ENCODE measurements at regions not wholly inside any gene's neighbourhood (a gene's known extent, or its start where the extent isn't known, plus 50 kb on each side); places are given as distances from the start of the nearest gene placed in this dataset.
"Not testable (repeated sequence)": the region's sequence is repeated elsewhere in the genome, so short reads cannot be mapped to it uniquely, and the experiment has no call there.

DNA sequence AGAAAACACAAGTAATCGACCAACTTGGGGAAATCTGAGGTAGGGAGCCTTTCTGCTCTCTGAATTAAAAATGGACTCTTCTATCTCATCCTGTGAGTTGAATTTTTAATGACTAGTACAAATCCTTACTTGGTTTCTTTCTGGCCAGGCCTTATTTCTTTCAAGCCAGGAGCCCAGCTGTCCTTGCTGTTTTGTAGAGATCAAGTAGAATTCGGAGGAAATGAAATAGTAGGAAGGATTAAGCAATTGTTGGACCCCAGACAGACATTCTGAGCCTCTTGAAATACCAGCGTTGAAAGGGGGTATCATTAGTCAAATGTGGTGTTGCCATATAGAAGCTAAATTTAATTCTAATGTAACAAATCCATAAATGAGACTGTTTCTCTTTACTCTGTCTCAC is 53.7 kb upstream of the SMIM15 start:
- H3K27me3 ChIP-seq (ENCODE audit: control insufficient read depth in 2 of 2, insufficient read depth in 2 of 2, low read length in 2 of 2) = no peaks in the 10 kb centered on the region
- H3K9me3 ChIP-seq (ENCODE audit: control insufficient read depth in 2 of 2, low read length in 2 of 2) = no peaks in the 10 kb centered on the region
- H3K9ac ChIP-seq (ENCODE audit: low read depth in 1 of 2, low read length in 2 of 2) = no peak overlapping the region
- H3K4me3 ChIP-seq (ENCODE audit: low read length in 2 of 2) = no peak overlapping the region
- no peak overlapping the region for H3K27ac ChIP-seq (ENCODE audit: low read depth in 2 of 2, low read length in 2 of 2)
- H3K36me3 ChIP-seq (ENCODE audit: control insufficient read depth in 2 of 2, insufficient read depth in 2 of 2, low read length in 2 of 2) = no peaks in the 10 kb centered on the region
- H3K4me1 ChIP-seq (ENCODE audit: control insufficient read depth in 2 of 2, insufficient read depth in 2 of 2, low read length in 2 of 2) = no peaks in the 10 kb centered on the region

DNA sequence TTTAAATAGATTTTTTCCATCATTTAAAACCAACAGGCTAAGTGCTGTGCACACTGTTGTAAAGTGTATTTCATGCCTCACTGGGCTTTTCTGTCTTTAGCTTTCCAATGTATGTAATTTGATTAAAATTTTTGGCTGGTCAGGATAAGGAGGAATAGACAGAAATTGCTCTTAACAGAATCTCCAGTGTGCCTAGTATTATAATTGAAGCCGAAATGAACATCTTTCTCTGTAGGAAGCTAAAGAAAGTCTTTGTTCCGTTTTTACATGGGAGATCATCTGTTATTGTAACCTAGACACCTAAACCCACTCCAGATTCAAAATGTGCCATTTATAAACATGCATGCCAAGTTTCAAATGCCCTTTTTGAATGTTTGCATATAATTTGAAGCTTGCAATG is 54.5 kb upstream of the SMIM15 start:
- no peak overlapping the region for H3K27ac ChIP-seq (ENCODE audit: low read depth in 2 of 2, low read length in 2 of 2)
- no peak overlapping the region for H3K4me3 ChIP-seq (ENCODE audit: low read length in 2 of 2)
- H3K9ac ChIP-seq (ENCODE audit: low read depth in 1 of 2, low read length in 2 of 2) = no peak overlapping the region
- H3K9me3 ChIP-seq (ENCODE audit: control insufficient read depth in 2 of 2, low read length in 2 of 2) = no peaks in the 10 kb centered on the region
- no peaks in the 10 kb centered on the region for H3K4me1 ChIP-seq (ENCODE audit: control insufficient read depth in 2 of 2, insufficient read depth in 2 of 2, low read length in 2 of 2)
- no peaks in the 10 kb centered on the region for H3K27me3 ChIP-seq (ENCODE audit: control insufficient read depth in 2 of 2, insufficient read depth in 2 of 2, low read length in 2 of 2)
- no peaks in the 10 kb centered on the region for H3K36me3 ChIP-seq (ENCODE audit: control insufficient read depth in 2 of 2, insufficient read depth in 2 of 2, low read length in 2 of 2)

DNA sequence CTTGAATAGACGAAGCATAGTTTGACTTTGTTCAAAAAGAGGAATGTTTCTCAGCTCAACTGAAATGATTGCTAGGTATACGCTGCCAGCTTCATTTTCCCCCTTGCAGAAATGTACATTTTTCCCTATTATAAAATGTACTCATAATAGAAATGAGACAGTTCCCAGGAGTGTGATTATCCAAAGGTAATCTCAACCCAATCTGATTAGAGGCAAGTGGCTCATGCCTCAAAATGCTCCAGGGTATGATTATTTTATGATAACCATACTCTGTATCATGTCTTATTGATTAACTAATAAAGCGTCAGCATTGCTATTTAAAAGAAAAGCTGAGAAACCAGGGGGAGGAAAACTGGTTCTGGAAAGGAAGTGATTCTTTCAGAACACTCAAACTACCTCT is 54.9 kb upstream of the SMIM15 start:
- Histone ChIP-seq H3K9me3 (ENCODE audit: control insufficient read depth in 2 of 2, low read length in 2 of 2) (no peaks in the 10 kb centered on the region), H3K27ac (ENCODE audit: low read depth in 2 of 2, low read length in 2 of 2) (no peak overlapping the region), H3K4me1 (ENCODE audit: control insufficient read depth in 2 of 2, insufficient read depth in 2 of 2, low read length in 2 of 2) (no peaks in the 10 kb centered on the region), H3K36me3 (ENCODE audit: control insufficient read depth in 2 of 2, insufficient read depth in 2 of 2, low read length in 2 of 2) (no peaks in the 10 kb centered on the region), H3K9ac (ENCODE audit: low read depth in 1 of 2, low read length in 2 of 2) (no peak overlapping the region), H3K27me3 (ENCODE audit: control insufficient read depth in 2 of 2, insufficient read depth in 2 of 2, low read length in 2 of 2) (no peaks in the 10 kb centered on the region), H3K4me3 (ENCODE audit: low read length in 2 of 2) (no peak overlapping the region)

DNA sequence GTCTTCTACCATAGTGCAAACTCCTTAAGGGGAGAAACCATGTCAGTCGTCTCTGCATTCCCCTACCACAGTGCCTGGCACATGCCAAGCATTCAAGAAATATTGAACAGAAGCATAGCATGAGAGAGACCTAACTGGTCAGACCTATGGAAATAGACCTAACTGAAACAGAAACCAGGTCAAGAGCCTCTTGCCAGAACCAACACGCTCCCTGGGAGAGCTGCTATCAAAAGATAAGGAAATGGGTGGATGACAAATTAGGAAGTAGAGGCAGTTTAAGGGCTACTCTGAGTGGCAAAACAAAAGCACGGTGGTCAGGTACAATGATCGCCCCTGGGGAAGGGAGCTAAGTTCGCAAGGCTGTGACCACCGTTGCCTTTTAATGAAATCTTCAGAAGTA is 66.0 kb upstream of the SMIM15 start:
- no peaks in the 10 kb centered on the region for H3K27me3 ChIP-seq (ENCODE audit: control insufficient read depth in 2 of 2, insufficient read depth in 2 of 2, low read length in 2 of 2)
- no peak overlapping the region for H3K4me3 ChIP-seq (ENCODE audit: low read length in 2 of 2)
- no peak overlapping the region for H3K27ac ChIP-seq (ENCODE audit: low read depth in 2 of 2, low read length in 2 of 2)
- no peaks in the 10 kb centered on the region for H3K36me3 ChIP-seq (ENCODE audit: control insufficient read depth in 2 of 2, insufficient read depth in 2 of 2, low read length in 2 of 2)
- no peaks in the 10 kb centered on the region for H3K9me3 ChIP-seq (ENCODE audit: control insufficient read depth in 2 of 2, low read length in 2 of 2)
- H3K4me1 ChIP-seq (ENCODE audit: control insufficient read depth in 2 of 2, insufficient read depth in 2 of 2, low read length in 2 of 2) = no peaks in the 10 kb centered on the region
- no peak overlapping the region for H3K9ac ChIP-seq (ENCODE audit: low read depth in 1 of 2, low read length in 2 of 2)

GRCh38 chr5:61228691-61229280 is 66.5 kb upstream of the SMIM15 start:
- no peaks in the 10 kb centered on the region for H3K4me1 ChIP-seq (ENCODE audit: control insufficient read depth in 2 of 2, insufficient read depth in 2 of 2, low read length in 2 of 2)
- H3K27ac ChIP-seq (ENCODE audit: low read depth in 2 of 2, low read length in 2 of 2) = no peak overlapping the region
- no peak overlapping the region for H3K4me3 ChIP-seq (ENCODE audit: low read length in 2 of 2)
- no peak overlapping the region for H3K9ac ChIP-seq (ENCODE audit: low read depth in 1 of 2, low read length in 2 of 2)
- no peaks in the 10 kb centered on the region for H3K9me3 ChIP-seq (ENCODE audit: control insufficient read depth in 2 of 2, low read length in 2 of 2)
- no peaks in the 10 kb centered on the region for H3K36me3 ChIP-seq (ENCODE audit: control insufficient read depth in 2 of 2, insufficient read depth in 2 of 2, low read length in 2 of 2)
- H3K27me3 ChIP-seq (ENCODE audit: control insufficient read depth in 2 of 2, insufficient read depth in 2 of 2, low read length in 2 of 2) = no peaks in the 10 kb centered on the region

DNA sequence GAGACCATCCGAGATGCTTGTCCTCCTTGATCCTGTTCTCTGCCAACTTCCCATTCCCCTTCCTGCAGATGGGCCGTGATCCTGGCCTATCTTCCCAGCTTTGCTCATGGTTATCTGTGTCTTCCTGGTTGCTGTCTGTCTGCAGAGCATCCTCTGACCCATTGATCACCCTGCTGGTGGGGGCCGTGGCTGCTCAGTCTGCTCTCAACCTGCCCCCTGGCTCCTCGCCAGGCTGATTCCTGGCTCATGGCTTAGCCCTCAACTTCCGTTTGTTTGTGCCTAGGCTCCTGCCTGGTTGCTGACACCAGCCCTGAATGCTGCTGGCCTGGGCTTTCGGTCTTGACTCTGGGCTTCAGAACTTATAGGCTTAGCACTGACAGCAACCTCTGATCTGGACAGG is 67.1 kb upstream of the SMIM15 start:
- Histone ChIP-seq H3K36me3 (ENCODE audit: control insufficient read depth in 2 of 2, insufficient read depth in 2 of 2, low read length in 2 of 2) (no peaks in the 10 kb centered on the region), H3K9me3 (ENCODE audit: control insufficient read depth in 2 of 2, low read length in 2 of 2) (no peaks in the 10 kb centered on the region), H3K27me3 (ENCODE audit: control insufficient read depth in 2 of 2, insufficient read depth in 2 of 2, low read length in 2 of 2) (no peaks in the 10 kb centered on the region), H3K4me1 (ENCODE audit: control insufficient read depth in 2 of 2, insufficient read depth in 2 of 2, low read length in 2 of 2) (no peaks in the 10 kb centered on the region), H3K9ac (ENCODE audit: low read depth in 1 of 2, low read length in 2 of 2) (no peak overlapping the region), H3K27ac (ENCODE audit: low read depth in 2 of 2, low read length in 2 of 2) (no peak overlapping the region), H3K4me3 (ENCODE audit: low read length in 2 of 2) (no peak overlapping the region)

DNA sequence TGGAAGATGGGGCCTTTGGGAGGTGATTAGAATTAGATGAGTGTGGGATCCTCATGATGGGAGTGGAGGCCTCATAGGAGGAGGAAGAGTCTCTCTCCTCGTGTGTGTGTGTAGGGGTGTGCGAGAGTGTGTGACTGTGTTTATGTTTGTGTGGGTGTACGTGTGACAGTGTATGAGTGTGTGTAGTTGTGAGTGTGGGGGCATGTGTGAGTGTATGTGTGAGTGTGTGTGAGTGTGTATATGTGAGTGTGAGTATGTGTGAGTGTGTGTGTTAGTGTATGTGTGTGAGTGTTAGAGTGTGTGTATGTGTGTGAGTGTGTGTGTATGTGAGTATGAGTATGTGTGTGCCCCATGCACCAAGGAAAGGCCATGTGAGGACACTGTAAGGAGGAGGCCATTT is 68.2 kb upstream of the SMIM15 start:
- Histone ChIP-seq H3K9me3 (ENCODE audit: control insufficient read depth in 2 of 2, low read length in 2 of 2) (no peaks in the 10 kb centered on the region), H3K9ac (ENCODE audit: low read depth in 1 of 2, low read length in 2 of 2) (no peak overlapping the region), H3K4me1 (ENCODE audit: control insufficient read depth in 2 of 2, insufficient read depth in 2 of 2, low read length in 2 of 2) (no peaks in the 10 kb centered on the region), H3K36me3 (ENCODE audit: control insufficient read depth in 2 of 2, insufficient read depth in 2 of 2, low read length in 2 of 2) (no peaks in the 10 kb centered on the region), H3K27ac (ENCODE audit: low read depth in 2 of 2, low read length in 2 of 2) (no peak overlapping the region), H3K27me3 (ENCODE audit: control insufficient read depth in 2 of 2, insufficient read depth in 2 of 2, low read length in 2 of 2) (no peaks in the 10 kb centered on the region), H3K4me3 (ENCODE audit: low read length in 2 of 2) (no peak overlapping the region)

DNA sequence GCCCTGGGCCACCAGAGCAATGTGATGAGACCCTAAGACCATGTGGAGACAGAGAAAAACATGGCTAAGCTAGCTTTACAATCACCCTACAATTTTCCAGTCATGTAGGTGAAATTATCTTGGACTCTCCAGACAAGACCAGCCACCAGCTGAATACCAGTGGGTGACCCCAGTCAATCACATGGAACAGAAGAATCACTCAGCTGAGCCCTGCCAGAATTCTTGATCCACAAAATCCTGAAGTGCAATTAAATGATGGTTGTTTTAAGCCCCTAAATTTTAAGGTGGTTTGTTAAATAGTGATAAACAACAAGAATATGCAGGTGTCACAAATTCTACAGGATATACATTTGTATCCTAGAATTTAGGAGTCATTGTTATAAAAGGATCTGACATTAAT is 69.5 kb upstream of the SMIM15 start:
- no peak overlapping the region for H3K9ac ChIP-seq (ENCODE audit: low read depth in 1 of 2, low read length in 2 of 2)
- no peak overlapping the region for H3K27ac ChIP-seq (ENCODE audit: low read depth in 2 of 2, low read length in 2 of 2)
- no peaks in the 10 kb centered on the region for H3K4me1 ChIP-seq (ENCODE audit: control insufficient read depth in 2 of 2, insufficient read depth in 2 of 2, low read length in 2 of 2)
- H3K9me3 ChIP-seq (ENCODE audit: control insufficient read depth in 2 of 2, low read length in 2 of 2) = no peaks in the 10 kb centered on the region
- no peak overlapping the region for H3K4me3 ChIP-seq (ENCODE audit: low read length in 2 of 2)
- H3K27me3 ChIP-seq (ENCODE audit: control insufficient read depth in 2 of 2, insufficient read depth in 2 of 2, low read length in 2 of 2) = no peaks in the 10 kb centered on the region
- H3K36me3 ChIP-seq (ENCODE audit: control insufficient read depth in 2 of 2, insufficient read depth in 2 of 2, low read length in 2 of 2) = no peaks in the 10 kb centered on the region

DNA sequence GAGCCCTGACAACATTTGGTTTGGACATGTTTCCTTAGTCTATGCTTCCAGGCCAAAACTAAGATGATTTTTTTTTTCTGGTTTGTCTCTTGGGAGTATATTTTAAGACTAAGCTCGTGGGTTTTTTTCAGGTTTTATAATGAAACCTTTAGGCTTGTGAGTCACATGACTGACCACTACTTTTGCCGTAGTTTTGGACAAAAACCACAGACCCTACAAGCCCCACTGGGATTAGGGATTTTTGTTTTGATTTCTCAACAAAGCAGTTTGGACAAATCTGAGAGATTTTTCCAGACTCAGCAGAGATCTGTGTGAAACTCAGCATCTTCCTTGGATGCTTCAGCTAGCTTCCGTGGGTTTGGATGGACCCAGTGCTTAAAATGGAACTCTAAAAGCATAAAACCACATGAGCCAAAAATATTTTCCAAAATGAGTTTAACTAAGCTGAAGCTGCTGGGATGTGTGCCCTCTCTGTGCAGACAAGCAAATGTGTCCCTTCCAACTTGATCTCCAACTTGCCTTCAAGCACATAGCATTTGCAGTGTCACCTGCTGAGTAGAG is 70.3 kb upstream of the SMIM15 start:
- H3K4me3 ChIP-seq (ENCODE audit: low read length in 2 of 2) = no peak overlapping the region
- no peaks in the 10 kb centered on the region for H3K27me3 ChIP-seq (ENCODE audit: control insufficient read depth in 2 of 2, insufficient read depth in 2 of 2, low read length in 2 of 2)
- H3K9ac ChIP-seq (ENCODE audit: low read depth in 1 of 2, low read length in 2 of 2) = no peak overlapping the region
- no peaks in the 10 kb centered on the region for H3K9me3 ChIP-seq (ENCODE audit: control insufficient read depth in 2 of 2, low read length in 2 of 2)
- H3K27ac ChIP-seq (ENCODE audit: low read depth in 2 of 2, low read length in 2 of 2) = no peak overlapping the region
- H3K4me1 ChIP-seq (ENCODE audit: control insufficient read depth in 2 of 2, insufficient read depth in 2 of 2, low read length in 2 of 2) = no peaks in the 10 kb centered on the region
- H3K36me3 ChIP-seq (ENCODE audit: control insufficient read depth in 2 of 2, insufficient read depth in 2 of 2, low read length in 2 of 2) = no peaks in the 10 kb centered on the region

DNA sequence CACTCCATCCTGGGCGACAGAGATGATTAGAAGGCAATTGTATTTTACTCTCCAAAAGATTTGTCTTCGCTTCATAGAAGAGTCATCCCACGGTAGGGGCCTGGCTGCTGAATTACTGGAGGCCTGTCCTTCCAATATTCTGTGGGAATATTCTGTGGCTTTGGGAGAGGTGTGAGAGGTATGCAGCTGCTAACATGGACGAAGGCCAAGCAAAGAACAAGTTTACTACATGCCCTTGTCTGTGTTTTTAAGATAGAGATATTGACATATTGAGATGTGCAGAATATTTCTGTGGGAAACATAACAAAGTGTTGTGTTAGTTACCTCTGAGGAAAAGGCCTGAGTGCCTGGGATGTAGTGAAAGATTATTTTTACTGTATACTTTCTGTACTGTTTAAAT is 71.8 kb upstream of the SMIM15 start:
- H3K27ac ChIP-seq (ENCODE audit: low read depth in 2 of 2, low read length in 2 of 2) = no peak overlapping the region
- H3K36me3 ChIP-seq (ENCODE audit: control insufficient read depth in 2 of 2, insufficient read depth in 2 of 2, low read length in 2 of 2) = no peaks in the 10 kb centered on the region
- H3K4me1 ChIP-seq (ENCODE audit: control insufficient read depth in 2 of 2, insufficient read depth in 2 of 2, low read length in 2 of 2) = no peaks in the 10 kb centered on the region
- no peak overlapping the region for H3K4me3 ChIP-seq (ENCODE audit: low read length in 2 of 2)
- no peaks in the 10 kb centered on the region for H3K27me3 ChIP-seq (ENCODE audit: control insufficient read depth in 2 of 2, insufficient read depth in 2 of 2, low read length in 2 of 2)
- H3K9ac ChIP-seq (ENCODE audit: low read depth in 1 of 2, low read length in 2 of 2) = no peak overlapping the region
- no peaks in the 10 kb centered on the region for H3K9me3 ChIP-seq (ENCODE audit: control insufficient read depth in 2 of 2, low read length in 2 of 2)

DNA sequence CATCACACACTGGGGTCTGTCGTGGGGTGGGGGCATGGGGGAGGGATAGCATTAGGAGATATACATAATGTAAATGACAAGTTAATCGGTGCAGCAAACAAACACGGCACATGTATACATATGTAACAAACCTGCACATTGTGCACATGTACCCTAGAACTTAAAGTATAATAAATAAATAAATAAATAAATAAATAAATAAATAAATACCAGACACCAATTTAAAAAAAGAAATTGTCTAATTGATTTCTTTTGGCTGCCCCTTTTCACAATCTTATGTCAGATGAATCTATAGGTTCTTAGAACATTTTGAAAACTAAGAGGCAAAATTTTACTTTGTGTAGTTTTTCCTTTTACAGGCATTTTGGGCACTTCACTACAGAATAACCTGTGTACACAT is 74.4 kb upstream of the SMIM15 start:
- not testable (repeated sequence) for H3K27me3 ChIP-seq (ENCODE audit: control insufficient read depth in 2 of 2, insufficient read depth in 2 of 2, low read length in 2 of 2); H3K9ac ChIP-seq (ENCODE audit: low read depth in 1 of 2, low read length in 2 of 2); H3K36me3 ChIP-seq (ENCODE audit: control insufficient read depth in 2 of 2, insufficient read depth in 2 of 2, low read length in 2 of 2); H3K9me3 ChIP-seq (ENCODE audit: control insufficient read depth in 2 of 2, low read length in 2 of 2); H3K4me1 ChIP-seq (ENCODE audit: control insufficient read depth in 2 of 2, insufficient read depth in 2 of 2, low read length in 2 of 2); H3K27ac ChIP-seq (ENCODE audit: low read depth in 2 of 2, low read length in 2 of 2); H3K4me3 ChIP-seq (ENCODE audit: low read length in 2 of 2)

Measured in mucosa of rectum (tissue), 2 donors.